NCI-H82 treated with DMSO at 0.1 percent for 48 hours (cell line): ENCODE measurements at regions not wholly inside any gene's neighbourhood (a gene's known extent, or its start where the extent isn't known, plus 50 kb on each side); places are given as distances from the start of the nearest gene placed in this dataset.

Experiments used
- DNase-seq: peaks from one replicate; lab custom pipeline; 2025; ENCODE audit not compliant: unreplicated experiment; lab: John Stamatoyannopoulos, UW

DNA sequence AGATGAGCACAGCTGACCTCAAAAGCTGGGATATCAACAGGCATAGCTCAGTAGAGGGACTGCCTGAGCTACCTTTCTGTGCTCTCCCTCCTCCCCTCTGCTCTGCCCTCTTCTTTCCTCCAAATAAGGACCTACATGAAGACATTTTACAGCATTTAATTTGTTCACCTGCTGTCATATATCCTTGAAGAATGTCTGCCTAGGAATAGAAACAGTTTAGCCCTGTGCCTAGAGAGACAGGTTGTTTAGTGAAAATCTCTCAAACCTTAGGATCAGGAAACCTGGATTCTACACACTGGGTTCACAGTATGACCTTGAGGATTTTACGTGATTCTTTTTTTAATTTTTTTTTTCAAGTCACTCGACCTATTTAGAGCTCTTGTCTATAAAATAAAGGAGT, 213.0 kb upstream of the SETBP1 start:
- no peak for DNase-seq

GRCh38 chr18:44473394-44474066, 207.2 kb upstream of the SETBP1 start:
- DNase-seq, result no peak

- DNase-seq, result no peak
Observed at GRCh38 chr18:44474067-44474411, 206.6 kb upstream of the SETBP1 start.

GRCh38 chr18:44474591-44474990, 206.1 kb upstream of the SETBP1 start:
- DNase-seq, result no peak

GRCh38 chr18:44482761-44483160, 197.9 kb upstream of the SETBP1 start:
- DNase-seq, result no peak

- no peak for DNase-seq
Observed at GRCh38 chr18:44495151-44495550, 185.5 kb upstream of the SETBP1 start.

- DNase-seq, result no peak
Observed at GRCh38 chr18:44497311-44497710, 183.4 kb upstream of the SETBP1 start.

DNA sequence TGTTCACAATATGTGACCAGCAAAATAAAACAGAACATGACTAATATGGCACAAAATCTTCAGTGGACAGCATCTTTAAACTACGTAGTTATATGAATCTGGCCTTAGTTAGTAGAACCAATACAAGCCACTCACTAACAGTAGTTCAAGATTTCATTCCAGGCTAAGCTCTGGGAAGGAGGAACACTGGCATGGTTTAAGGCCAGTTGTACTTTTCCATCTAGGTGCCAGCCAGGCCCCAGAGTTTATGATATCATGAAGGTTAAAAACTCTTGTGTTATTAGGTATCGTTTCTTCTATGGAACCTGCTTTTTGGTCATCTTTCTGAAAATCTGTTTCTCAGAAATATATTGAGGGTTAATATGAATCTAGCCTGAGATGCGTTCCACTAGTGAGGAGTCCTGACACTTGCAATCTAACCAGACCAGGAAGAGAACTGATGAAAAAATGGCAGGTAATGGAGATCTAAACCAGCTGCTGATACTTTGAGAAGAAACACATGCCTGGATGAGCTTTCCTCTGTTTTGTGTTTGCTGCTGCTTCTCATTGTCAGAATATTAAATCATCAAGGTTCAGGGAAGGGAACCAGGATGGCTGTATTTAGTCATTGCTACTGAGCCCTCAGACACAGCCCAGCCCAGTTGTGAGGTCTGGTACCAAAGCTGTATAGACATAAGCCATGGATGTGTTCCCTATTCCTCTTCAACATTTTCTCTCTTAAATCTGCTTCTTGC, 182.8 kb upstream of the SETBP1 start:
- no peak for DNase-seq

GRCh38 chr18:44500808-44501610, 179.7 kb upstream of the SETBP1 start:
- DNase-seq, result no peak

DNA sequence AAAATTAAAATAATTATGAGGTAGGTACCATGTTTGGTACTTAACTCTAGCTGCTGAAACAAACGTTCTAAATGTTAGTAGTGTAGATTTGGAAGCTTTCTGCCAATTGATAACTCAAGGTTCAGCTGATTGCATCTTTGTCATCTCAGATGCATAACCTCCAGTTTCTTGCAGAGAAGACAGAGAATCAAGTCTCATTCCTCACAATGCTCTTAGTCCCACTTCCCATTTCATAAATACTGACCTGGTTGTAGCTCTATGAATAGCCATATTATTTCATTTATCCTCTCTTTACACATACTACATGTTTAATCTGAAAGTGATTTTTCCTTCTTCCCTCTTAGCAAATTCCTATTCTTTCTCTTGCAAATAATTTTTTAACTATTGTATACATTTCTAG, 178.5 kb upstream of the SETBP1 start:
- DNase-seq, result no peak

DNA sequence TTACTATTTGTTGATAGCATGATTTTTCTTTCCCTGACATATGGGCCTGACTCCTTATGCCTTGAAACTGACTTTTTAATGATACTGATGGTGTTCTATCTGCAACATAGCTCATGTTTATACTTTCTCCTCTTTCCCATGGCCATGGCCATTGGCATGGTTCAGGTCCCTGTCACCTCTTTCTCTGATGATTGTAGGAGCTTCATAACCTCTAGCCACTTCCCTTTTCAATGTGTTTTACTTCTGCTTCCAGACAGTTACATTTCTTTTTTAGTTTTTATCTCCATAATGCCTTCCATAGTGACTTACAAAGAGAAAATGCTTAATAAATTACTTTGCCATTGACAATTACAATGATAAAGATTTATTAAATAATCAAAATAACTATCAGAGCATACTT, 177.9 kb upstream of the SETBP1 start:
- DNase-seq, result no peak

GRCh38 chr18:44503854-44504253, 176.8 kb upstream of the SETBP1 start:
- no peak for DNase-seq

- DNase-seq, result no peak
Observed at GRCh38 chr18:44507729-44508325, 172.9 kb upstream of the SETBP1 start.

- no peak for DNase-seq
Observed at GRCh38 chr18:44508474-44508873, 172.2 kb upstream of the SETBP1 start.

GRCh38 chr18:44509048-44509447, 171.6 kb upstream of the SETBP1 start:
- no peak for DNase-seq

DNA sequence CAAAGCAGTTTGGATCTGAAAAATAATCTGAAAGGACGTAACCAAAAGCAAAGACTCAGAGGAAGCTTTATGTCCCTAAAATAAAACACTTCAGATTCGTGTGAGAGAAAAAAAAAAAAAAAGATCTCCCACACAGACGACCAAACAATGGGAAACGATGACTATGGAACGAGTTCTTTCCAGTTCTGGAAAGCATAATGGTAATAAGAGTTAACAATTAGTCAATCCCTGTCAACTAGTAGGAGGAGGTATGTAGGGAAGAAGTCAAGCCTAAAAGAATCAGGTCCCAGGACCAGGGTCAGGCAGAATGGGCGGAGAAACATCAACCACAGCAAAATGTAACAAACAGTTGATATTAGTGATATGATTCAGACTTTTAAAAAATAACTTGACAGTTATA, 170.3 kb upstream of the SETBP1 start:
- DNase-seq, result no peak

DNA sequence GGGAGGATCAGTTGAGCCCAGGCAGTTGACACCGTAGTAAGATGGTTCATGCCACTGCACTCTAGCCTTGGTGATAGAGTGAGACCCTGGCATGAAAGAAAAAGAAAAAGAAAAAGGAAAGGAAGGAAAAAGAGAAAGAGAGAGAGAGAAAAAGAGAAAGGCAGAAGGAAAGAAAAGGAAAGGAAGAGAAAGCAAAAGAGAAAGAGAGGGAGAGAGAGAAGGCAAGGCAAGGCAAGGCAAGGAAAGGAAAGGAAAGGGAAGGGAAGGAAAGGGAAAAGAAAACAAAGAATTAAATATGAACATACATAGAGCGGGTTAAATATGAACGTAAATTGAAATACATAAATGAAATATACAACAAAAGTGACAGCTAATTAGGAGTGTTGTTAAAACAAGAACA, 167.5 kb upstream of the SETBP1 start:
- no peak for DNase-seq

- no peak for DNase-seq
Observed at GRCh38 chr18:44514106-44514505, 166.6 kb upstream of the SETBP1 start.

DNA sequence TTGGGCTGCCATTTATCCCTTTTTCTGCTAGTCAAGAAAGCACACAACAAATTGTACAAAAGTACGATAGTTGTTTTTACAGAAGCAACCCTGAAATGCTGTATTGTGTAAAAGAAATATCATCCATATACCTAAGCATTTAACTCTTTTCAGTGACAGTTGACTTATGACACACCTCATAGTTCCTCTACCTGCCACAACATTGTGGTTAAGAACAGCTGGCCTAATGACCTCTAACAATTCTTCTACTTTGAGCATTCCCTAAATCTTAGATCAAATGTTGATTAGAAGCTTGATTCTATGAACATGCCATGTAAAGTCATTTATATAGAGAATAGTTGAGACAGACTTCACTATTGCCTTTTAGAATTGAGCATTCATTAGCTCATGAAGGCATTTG, 165.9 kb upstream of the SETBP1 start:
- DNase-seq, result no peak

DNA sequence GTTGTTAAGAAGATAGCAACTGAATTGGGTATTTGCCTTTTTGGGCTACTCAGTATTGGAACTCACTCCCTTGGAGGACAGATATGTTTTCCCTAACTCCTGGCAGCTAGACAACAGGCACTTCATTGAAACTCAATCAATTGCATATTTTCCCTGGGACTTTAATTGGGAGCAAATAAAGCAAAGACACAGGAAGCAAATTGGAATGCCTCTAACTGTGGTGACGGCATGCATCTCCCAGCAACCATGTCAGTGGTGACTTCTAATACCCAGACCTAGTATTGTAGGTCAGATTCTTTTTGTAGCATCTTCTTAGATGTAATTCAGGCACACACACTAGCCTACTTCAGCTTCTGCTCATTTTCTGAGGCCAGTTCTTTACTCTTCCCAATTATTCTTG, 164.2 kb upstream of the SETBP1 start:
- no peak for DNase-seq

- DNase-seq, result no peak
Observed at GRCh38 chr18:44517136-44517535, 163.6 kb upstream of the SETBP1 start.
